HL-60 (cell line): ENCODE measurements at regions not wholly inside any gene's neighbourhood (a gene's known extent, or its start where the extent isn't known, plus 50 kb on each side); places are given as distances from the start of the nearest gene placed in this dataset.

Experiments used
- DNase-seq, 2 experiments: peaks; one replicate each; pipeline ENCODE4 v3.0.0-alpha.2; 2010 to 2020; ENCODE audit warnings: low read depth in 1 of 2, low spot score in 1 of 2
- H3K27ac ChIP-seq: fragments of 250-450 bp; sonication (Bioruptor Pico); replicated peaks from 2 replicates; pipeline ENCODE4 v1.5.1; 2020; ENCODE audit warnings: mild to moderate bottlenecking, moderate library complexity
- H3K27me3 ChIP-seq: fragments of 250-450 bp; sonication (Bioruptor Pico); 2 replicates; pipeline ENCODE4 v1.5.1; 2021; ENCODE audit warnings: mild to moderate bottlenecking, moderate library complexity; ENCODE audit not compliant: insufficient read depth, poor library complexity, severe bottlenecking
- H3K4me3 ChIP-seq: replicated peaks from 2 replicates; pipeline ENCODE4 v1.5.1; 2011; ENCODE audit warnings: mild to moderate bottlenecking, control low read depth, low read length; ENCODE audit not compliant: insufficient read depth
- GABPA ChIP-seq: IDR thresholded peaks from 2 replicates; pipeline ENCODE4 v1.6.1; 2012; ENCODE audit warnings: low read depth
- POLR2AphosphoS5 ChIP-seq: IDR thresholded peaks from 2 replicates; pipeline ENCODE4 v1.6.1; 2012; ENCODE audit warnings: low read depth
- SPI1 ChIP-seq: IDR thresholded peaks from 2 replicates; pipeline ENCODE4 v1.6.1; 2012; ENCODE audit warnings: low read depth, mild to moderate bottlenecking, borderline replicate concordance
- TF ChIP-seq, protein P1 (sequence below): IDR thresholded peaks from one replicate; pipeline ENCODE4 v1.5.1; 2011; ENCODE audit warnings: low read length, control low read depth, inconsistent platforms; ENCODE audit not compliant: insufficient read depth
- TF ChIP-seq, protein P2 (sequence below): IDR thresholded peaks from 2 replicates; pipeline ENCODE4 v1.6.1; 2012; ENCODE audit warnings: low read depth; ENCODE audit not compliant: insufficient replicate concordance

DNA sequence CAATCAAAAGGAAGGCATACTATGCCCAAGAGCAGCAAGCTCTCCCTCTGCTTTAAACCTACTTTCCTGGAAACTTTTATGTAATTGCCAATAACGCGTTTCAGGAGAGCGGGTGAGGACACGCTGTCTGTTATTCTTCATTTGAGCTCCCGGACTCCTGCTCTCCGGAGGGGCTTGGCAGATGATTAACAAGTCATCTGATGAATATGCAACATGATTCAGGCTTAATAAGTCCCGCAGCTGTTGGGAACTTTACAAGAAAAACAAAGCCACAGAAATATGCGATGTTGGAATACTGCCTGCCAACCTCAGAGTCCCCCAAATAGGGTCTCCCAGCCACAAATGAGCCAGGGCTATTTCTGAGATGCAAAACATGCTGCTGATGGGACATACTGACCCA, 348.0 kb downstream of the GPAM start:
- DNase-seq: no peak
- peaks cover 3% of the 10 kb centered on the region for H3K27me3 ChIP-seq
- TF ChIP-seq, protein P1, sequence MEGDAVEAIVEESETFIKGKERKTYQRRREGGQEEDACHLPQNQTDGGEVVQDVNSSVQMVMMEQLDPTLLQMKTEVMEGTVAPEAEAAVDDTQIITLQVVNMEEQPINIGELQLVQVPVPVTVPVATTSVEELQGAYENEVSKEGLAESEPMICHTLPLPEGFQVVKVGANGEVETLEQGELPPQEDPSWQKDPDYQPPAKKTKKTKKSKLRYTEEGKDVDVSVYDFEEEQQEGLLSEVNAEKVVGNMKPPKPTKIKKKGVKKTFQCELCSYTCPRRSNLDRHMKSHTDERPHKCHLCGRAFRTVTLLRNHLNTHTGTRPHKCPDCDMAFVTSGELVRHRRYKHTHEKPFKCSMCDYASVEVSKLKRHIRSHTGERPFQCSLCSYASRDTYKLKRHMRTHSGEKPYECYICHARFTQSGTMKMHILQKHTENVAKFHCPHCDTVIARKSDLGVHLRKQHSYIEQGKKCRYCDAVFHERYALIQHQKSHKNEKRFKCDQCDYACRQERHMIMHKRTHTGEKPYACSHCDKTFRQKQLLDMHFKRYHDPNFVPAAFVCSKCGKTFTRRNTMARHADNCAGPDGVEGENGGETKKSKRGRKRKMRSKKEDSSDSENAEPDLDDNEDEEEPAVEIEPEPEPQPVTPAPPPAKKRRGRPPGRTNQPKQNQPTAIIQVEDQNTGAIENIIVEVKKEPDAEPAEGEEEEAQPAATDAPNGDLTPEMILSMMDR: no peak
- TF ChIP-seq POLR2AphosphoS5: no peak
- H3K27ac ChIP-seq: no peak overlapping the region
- no peak overlapping the region for H3K4me3 ChIP-seq

DNA sequence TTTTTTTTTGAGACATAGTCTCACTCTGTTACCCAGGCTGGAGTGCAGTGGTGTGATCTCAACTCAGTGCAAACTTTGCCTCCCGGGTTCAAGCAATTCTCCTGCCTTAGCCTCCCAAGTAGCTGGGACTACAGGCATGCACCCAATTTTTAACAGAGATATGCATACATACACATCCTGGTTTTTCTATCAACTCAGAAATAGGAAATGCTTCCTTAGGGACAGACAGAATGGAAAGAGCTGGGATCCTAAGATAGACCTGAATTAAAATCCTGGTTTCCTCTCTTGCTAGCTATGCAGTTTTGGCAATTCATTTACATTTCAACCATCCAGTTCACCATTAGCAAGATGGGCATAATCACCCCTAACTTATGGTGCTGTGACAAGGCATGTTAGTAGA, 347.5 kb downstream of the GPAM start:
- Histone ChIP-seq H3K4me3 (no peak overlapping the region), H3K27me3 (peaks cover 1% of the 10 kb centered on the region), H3K27ac (no peak overlapping the region)
- TF ChIP-seq POLR2AphosphoS5 (no peak), SPI1 (no peak), GABPA (no peak)
- TF ChIP-seq, protein P2, sequence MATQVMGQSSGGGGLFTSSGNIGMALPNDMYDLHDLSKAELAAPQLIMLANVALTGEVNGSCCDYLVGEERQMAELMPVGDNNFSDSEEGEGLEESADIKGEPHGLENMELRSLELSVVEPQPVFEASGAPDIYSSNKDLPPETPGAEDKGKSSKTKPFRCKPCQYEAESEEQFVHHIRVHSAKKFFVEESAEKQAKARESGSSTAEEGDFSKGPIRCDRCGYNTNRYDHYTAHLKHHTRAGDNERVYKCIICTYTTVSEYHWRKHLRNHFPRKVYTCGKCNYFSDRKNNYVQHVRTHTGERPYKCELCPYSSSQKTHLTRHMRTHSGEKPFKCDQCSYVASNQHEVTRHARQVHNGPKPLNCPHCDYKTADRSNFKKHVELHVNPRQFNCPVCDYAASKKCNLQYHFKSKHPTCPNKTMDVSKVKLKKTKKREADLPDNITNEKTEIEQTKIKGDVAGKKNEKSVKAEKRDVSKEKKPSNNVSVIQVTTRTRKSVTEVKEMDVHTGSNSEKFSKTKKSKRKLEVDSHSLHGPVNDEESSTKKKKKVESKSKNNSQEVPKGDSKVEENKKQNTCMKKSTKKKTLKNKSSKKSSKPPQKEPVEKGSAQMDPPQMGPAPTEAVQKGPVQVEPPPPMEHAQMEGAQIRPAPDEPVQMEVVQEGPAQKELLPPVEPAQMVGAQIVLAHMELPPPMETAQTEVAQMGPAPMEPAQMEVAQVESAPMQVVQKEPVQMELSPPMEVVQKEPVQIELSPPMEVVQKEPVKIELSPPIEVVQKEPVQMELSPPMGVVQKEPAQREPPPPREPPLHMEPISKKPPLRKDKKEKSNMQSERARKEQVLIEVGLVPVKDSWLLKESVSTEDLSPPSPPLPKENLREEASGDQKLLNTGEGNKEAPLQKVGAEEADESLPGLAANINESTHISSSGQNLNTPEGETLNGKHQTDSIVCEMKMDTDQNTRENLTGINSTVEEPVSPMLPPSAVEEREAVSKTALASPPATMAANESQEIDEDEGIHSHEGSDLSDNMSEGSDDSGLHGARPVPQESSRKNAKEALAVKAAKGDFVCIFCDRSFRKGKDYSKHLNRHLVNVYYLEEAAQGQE: no peak
- TF ChIP-seq, protein P1: no peak
- DNase-seq: no peak

DNA sequence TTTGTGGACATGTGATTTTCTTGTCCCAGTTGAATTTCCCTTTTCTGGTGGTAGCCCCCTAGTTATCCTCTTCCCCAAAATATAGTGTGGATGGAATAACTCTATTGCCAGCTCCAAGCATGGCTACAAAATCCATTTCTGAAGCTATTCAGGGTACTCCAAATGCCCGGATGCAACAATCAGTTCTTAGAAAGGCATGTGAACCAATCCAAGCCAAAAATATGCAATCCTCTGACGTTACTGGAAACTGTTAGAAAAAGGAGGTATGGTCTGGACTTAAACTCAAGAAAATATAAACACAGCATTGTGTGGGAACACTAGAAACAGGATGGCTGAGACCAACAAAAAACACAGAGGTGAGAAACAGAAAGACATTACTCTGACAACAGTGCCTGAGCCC, 347.0 kb downstream of the GPAM start:
- Histone ChIP-seq H3K27ac (no peak overlapping the region), H3K27me3 (no peaks in the 10 kb centered on the region), H3K4me3 (no peak overlapping the region)
- no peak for TF ChIP-seq SPI1
- TF ChIP-seq, protein P2: no peak
- TF ChIP-seq GABPA: no peak
- TF ChIP-seq, protein P1: no peak
- TF ChIP-seq POLR2AphosphoS5: no peak
- no peak for DNase-seq

DNA sequence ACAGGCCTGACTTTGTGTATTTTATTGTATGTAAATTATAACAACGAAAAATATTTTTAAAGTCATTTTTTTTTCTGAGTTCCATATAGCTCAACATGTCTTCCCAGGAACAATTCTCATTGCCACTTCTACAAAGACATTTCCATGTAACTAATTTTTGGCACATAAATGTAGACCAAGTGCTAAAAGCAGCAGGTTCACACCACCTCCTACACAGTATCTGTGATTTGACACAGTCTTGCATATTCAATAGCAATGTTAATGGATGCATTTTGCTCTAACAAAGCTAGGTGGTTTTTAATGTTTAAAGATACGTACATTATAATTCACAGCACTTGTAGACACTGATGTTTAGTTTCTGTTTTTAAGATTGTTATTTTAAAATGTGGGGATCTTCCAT, 346.5 kb downstream of the GPAM start:
- TF ChIP-seq POLR2AphosphoS5: no peak
- TF ChIP-seq SPI1: no peak
- TF ChIP-seq, protein P1: no peak
- TF ChIP-seq, protein P2: no peak
- TF ChIP-seq GABPA: no peak
- DNase-seq: no peak
- Histone ChIP-seq H3K27me3 (no peaks in the 10 kb centered on the region), H3K27ac (no peak overlapping the region), H3K4me3 (no peak overlapping the region)
